NCI-H1417 (cell line): ENCODE measurements at regions not wholly inside any gene's neighbourhood (a gene's known extent, or its start where the extent isn't known, plus 50 kb on each side); places are given as distances from the start of the nearest gene placed in this dataset.

Source experiments
- DNase-seq, 3 experiments: peaks; one replicate each; lab custom pipeline; 2025; lab: John Stamatoyannopoulos, UW

DNA sequence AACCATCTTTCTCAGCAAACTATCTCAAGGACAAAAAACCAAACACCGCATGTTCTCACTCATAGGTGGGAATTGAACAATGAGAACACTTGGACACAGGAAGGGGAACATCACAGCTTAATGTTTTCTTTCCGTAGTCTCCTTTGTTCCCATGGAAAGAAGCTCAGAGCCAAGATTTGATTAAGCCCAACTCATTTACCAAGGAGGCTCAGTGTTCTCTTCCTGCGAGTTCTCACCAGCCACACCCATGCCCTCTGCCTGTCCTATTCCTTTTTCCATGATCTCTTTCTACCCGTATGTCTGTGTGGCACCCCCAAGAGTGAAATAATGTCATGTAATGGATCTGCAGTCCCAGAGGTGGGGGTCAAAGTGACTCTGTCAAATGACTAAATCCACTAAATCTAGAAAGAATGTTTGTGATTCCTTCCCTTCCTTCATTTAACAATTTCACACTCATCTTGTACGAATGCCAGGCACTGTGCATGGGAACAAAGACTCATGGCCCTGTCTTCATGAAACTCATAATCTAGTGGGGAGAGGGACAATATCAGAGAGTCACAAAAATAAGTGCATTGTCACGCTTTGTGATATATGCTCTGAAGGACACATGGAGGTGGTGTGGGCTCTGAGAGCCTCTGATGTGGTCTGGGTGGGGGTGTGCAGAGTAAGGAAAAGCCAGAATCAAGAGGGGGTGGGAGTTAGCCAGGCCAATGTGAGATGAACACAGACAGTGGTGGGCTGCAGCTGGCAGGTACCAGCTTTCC lies 292.1 kb downstream of the CDC5L start:
- no peak for DNase-seq

DNA sequence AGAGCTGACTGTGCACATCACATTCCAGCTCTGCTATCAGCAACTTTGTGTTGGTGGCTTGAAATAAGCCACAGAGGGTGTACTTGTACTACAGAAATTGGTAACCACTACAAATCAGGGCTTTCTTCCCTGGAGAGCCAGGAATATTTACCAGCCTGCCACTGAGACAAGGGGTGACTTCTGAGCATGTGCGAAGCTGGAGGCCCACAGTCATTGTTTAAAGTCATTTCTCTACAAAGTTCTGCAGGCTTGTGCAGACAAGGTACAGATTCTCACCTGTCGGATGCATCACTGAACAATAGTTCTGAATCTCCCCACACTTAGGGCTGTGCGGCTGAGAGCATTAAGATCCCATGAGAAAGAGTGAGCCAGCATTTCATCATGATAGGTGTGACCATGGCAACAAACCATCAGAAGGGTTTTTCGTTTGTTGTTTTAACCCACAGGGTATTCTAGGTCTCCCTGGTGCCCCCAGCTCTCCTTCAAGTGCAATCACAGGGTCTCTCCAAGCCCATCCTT lies 292.8 kb downstream of the CDC5L start:
- peak in 1 of 3 experiments; percentile 7 for DNase-seq

DNA sequence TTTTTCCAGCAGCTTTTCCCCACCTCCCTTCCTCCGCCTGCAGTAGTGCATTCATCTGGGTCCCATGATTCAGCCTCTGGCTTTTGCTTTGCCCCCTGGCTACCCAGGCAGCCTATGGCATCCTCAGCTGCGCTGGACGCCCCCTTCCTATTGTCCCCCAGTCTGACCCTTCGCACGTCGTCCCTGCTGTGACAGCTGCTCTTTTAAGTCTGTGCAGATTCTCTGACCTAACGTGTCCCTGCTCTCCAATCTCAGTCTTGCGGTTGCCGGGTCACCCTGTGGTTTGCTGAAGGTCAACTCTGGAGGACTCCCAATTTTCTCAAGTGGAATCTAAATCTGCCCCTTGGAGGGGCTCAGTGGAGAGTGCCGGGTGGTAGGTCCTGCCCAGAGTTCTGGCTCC lies 294.3 kb downstream of the CDC5L start:
- DNase-seq, result no peak

DNA sequence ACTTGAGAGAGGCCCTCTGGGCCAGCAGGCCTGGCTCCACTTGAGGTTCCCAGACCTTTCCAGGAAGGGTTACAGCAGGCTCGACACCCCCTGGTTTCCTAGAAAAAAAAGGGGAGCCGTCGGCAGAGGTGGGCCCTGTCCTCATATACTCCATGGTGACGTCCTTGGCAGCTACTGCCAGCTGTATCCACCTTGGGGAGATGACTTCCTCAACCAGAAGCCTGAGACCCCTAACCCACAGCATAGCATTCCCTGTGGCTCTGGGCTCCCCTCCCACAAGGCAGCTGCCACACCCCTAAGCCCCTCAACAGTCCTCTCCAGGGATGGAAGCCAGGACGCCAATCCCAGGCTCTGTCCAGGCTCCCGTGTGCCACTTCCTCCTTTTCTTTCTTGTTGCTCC lies 294.8 kb downstream of the CDC5L start:
- DNase-seq, result no peak

DNA sequence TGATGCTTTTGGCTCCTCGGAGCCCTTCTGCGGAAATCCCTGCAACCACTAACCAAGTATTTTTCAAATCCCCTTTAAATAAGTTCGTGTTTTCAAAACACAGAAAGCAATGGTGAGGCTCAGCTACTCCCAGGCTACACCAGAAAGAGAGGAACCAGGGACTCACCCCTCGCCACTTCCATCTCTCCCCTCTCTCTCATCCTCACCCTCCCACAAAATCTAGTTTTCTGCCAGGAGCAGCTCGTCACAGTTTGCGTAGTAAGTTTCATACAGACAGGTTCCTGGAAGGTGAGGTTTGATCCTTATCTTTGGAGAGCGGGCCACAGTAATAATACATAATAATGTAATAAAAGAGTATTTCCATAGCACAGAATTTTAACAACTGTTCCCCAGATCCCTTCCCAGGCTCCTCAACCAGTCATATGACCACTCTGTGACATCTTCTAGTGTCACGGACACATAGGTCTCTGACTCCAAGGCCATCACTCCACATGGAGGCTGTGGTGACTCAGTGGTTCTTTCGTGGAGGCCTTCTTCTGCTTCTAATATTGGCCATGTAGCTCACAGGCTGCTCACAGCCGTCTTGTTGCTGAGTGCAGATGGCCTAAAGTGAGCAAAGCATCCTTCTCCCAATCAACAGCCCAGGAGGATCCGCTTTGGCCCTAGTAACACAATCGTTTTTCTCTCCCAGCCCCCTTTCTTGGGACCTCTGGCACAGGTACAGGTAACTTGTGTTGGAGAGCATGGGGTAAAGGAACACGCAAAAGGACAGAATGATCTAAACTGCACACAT lies 295.7 kb downstream of the CDC5L start:
- DNase-seq, result no peak

DNA sequence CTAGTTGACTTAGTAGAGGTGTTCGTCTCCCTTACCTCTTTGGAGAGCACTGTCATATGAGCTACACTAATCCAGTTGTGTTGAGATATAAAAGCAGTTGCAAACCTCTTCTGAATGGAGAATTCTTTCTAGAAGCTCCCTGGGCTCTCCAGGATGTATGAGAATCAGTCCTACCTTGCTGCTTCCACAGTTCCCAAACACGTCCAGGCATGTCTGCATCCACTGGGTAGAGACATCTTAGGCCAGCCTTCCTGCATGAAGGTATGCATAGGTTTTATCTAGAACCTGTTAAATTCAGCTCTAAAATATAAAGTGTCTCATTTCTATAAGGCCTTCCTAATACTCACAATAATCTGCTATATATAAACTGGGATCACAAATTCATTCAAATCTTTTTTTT lies 297.7 kb downstream of the CDC5L start:
- no peak for DNase-seq

DNA sequence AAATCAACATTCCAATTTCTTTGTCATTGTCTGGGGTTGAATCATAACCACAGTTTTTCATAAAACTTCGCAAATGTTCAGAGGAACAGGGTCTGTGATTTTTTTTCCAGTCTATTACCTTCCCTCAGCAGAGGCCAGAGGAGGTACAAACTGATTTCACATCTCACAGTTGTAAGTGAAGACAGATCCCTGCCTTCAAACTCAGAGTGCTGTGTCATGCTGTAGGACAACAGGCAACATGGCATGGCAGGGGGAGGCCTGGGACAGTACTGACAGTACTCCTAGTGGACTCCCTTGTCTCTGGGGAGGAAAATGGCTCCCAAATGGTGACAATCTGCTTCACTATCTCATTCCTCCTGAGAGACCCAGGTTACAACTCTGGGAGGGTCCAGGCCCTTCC lies 308.6 kb downstream of the CDC5L start:
- no peak for DNase-seq

DNA sequence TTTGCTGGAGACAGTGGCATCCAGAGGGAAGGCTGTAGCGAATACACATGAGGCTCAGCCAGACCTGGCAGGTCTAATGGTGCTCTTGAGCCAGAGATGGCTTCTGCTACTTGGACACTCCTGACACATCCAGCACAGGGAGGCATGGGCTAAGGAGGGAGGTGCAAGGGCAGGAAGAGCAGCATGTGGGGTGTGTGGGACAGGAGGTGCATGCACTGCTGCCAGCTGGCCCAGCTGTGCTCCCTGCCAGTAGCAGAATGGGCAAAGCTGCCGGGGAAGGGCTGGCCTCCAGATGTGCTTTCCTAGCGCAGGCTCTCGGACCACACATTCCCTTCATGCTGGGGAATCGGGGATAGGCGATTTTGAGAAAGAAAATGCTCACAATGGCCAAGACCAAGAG lies 309.2 kb downstream of the CDC5L start:
- no peak for DNase-seq

DNA sequence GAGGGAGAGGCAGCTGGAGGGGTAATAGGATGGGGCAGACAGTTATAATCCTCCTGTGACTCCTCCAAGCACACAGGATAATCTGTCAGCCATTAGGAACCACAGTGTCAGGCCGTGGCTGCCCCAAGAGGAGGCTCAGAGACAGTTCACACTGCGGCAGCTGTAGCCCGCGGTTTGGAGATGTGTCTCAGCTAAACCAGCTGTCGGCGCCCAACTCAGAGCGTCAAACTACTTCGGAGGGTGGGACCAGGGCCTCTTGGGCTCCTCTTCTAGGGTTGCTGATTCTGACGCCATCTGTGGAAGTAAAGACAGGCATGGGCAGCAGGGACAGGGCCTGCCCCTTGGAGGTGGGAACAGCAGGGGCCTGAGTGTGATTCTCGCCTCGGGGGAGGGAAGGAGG lies 309.8 kb downstream of the CDC5L start:
- DNase-seq, result no peak

DNA sequence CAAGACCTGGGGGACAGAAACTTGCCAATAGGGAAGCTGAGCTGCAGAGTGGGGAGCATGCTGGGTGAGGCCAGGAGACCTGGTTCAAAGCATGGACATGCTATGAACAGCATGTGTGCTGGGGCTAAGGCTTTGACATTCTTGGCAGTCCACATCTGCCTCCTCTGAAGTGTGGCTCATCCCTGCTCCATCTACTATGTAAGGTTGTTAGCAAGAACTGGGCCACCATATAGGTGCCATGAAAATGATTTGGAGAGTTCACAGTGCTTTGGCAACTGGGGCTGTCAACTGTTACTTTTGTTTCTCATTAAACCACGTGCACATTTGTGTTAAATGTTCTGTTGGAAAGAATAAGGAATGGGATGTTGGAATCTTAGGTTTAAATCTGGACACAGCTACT lies 311.1 kb downstream of the CDC5L start:
- no peak for DNase-seq

DNA sequence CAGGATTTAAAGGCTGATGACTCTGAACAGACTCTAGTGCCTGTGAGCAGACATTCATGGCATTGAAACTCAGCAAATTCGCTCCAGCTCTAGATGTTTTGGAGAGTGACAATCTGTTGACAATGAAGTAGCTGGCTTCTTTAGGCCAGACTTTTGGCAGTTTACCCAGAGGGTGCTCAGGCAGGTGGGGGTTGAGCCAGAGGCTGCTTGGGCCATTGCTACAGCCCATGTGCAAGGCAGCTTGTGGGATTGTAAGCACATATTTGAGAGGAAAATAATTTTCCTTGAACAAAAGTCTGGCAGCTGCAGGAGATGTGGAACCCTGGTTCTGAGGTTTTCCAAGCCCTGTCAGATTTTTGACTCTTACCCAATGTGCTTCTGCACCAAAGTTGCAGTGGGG lies 311.6 kb downstream of the CDC5L start:
- no peak for DNase-seq

DNA sequence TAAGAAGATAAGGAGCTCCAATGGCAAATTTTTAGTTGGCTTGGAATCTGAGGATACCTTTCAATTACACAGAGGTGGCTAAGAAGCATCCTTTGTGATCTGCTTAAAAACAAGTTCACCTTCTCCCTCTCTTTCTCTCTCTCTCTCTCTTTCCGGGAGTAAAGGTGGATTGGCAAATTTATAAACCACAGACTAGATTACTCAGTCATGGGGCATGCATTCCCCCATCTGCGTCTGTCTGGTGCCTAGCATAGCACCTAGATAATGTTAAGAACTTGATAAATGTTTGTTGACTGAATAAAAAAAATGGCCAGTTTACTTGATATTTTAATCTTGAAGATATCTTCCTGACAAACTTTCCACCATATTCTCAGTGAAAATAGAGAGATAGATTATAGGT lies 312.3 kb downstream of the CDC5L start:
- no peak for DNase-seq

DNA sequence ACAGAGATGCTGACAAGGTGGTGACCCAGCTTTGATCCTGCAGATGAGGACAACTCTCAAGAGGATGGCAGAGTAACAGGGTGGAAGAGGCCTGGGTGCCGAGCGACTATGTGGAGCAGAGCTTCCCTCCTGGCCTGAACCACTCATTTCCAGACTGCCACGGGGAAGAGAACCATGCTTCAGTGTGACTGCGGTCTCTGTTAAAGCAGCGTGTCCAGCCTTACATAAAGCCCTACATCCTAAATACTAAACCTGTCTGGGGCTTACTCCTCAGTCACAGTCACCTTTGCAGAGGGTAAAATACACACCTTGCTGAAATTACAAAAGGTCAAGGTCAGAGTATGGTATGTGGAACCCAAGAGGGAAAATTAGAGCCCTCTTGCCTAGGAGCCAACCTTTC lies 312.9 kb downstream of the CDC5L start:
- DNase-seq, result no peak

DNA sequence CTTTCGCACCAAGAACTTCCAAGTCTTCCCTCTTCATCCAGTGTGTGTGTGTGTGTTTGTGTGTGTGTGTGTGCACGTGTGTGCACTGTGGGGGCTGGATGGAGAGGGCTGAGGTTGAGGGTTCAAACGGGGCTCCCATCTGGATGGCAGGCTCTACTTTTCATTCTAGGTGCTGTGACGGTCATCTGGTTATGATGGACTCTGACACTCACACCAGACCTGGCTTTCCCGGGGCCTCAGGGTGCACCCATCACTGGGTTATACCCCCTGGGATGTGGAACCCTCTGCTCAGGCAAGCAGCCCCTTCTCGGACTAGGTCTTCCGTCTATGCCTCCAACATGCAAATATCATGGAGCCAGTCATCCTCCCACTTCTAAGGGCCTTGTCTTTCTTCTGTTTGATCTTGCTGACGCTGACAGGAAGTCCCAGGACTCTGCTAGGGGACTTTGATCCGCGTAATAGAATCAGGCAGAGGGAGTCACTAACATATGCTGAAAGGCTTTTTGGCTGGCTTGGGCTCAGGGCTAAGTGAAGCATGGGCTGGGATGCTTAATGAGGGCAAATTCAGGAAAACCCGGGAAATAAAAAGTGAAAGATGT lies 313.6 kb downstream of the CDC5L start:
- DNase-seq, result no peak

DNA sequence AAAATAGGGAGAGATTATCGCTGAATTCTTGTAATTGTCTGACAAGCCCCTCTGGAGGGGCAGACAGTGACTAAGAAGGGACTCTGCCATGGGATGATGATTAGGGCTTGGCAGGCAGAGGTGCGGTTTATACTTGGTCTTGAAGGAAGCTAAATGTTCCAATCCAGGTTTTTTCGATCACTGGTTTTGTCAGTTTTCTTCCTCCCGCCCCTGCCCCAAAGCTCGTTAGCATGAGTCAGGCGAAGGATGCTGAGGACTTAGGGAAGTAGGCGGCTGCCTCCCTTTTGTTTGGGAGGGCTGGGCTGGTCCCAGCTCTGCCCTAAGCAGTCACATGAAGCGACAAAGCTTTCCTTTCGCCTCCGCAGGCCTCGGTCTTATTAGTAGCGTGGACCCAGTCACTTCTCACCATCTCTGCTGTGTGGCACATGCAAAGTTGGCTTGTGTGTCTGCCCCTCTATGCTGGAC lies 314.2 kb downstream of the CDC5L start:
- no peak for DNase-seq

DNA sequence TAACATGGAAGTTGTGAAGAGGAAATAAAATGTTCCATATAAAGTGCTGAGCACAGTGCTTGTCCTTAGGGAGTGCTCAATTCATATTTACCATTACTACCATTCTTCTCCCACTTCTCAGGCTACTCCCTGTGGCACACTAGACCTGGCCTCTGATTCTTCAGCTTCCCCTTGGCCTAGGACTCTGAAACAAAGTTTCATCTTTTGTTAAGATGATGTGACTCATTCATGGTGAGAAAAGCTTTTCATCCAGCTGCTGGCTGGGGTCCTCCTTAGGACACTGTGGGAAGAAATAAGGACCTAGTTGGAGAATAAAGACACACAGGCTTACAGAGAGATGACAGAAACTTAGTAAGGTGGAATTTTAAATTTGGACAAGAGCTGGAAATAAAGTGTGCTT lies 314.8 kb downstream of the CDC5L start:
- DNase-seq, result no peak

DNA sequence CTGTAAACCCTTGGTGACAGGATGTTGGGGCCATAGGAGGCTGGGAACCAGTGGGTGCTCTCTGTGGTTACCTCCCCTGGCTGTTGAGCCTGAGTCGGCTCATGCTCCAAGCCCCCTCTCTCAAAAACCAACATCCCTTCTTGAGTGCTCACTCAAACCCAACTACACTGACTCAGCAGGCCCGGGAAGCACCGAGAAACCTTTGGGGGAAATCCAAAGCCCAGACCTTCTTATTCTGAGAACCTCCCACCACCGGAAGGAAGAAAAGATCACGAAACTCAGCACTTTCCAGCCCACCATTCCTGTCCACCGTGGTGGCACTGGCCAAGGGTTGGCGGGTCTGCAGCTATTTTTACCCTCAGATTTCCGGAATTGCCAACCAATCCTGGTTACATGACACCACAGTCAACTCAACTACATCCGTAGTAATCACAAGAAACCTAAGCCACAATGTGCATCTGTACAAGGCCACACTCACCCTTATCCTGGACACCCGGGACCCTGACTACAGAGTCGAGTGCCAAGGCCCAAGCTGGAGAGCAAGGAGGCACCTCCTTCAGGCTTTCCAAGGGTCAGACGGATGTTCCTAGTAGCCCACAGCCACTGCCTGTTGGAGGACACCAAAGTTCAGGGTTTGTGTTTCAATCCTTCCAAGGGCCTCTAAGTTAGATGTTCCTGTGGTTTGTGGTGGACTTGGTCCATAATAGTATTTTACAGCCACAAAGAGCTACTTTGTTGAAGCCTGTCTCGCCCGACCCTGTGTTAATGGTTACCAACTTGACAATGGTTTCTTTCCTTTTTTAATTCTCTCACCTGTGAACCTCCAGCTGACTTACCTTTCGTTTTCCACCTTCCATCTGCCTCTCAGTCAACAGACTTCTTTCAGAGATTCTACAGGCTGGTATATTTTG lies 317.0 kb downstream of the CDC5L start:
- DNase-seq, result no peak

DNA sequence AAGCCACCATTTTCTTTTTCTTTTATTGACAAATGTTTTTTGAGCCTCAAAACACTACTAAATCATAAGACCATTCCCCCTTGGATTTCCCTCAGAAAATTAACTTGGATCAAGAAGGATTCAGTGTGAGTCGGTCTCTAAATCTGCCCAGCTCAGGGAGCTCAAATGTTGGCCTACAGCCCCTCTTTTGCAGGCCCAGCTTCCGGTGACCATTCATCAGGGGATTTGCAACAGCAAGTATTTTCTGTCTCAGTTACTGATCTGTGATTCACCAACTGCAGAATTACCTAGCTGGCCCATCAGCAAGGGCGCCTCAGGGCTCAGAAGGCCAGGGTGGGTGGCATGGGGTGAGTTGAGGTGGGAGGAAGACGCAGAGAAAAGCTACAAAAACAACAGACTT lies 318.1 kb downstream of the CDC5L start:
- no peak for DNase-seq

DNA sequence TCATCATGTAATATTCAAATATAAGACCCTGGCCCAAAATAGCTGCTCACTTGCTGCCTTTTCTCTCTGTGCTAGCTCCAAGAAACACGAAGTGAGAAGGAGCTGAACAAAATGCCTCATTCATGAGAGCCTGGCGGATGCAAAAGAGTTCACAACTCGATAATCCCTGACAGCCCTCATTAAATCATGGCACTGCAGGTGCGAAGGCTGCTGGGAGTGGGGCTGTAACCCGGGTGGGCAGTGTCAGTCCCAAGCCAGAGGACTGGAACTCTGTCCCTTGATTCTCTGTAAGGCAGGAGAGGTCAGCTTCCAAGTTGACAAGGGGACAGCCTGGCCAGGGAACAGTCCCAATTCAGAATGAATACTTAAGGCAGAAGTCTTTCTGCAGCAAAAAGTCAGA lies 318.5 kb downstream of the CDC5L start:
- no peak for DNase-seq

DNA sequence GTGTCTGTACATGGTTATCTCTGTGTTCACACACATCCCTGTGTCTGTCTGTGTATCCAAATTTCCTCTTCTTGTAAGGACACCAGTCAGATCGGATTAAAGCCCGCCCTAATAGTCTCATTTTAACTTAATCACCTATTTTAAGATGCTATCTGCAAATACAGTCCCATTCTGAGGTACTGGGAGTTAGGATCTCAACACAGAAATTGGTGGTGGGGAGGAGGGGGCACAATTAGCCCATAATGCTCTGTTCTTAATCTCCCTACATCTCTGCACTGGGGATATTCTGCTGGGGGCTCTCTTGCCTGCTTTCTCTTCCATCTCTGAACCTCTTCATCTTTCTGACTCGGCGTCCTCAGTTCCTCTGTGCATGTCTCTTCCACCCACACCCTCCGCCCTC lies 320.7 kb downstream of the CDC5L start:
- no peak for DNase-seq

DNA sequence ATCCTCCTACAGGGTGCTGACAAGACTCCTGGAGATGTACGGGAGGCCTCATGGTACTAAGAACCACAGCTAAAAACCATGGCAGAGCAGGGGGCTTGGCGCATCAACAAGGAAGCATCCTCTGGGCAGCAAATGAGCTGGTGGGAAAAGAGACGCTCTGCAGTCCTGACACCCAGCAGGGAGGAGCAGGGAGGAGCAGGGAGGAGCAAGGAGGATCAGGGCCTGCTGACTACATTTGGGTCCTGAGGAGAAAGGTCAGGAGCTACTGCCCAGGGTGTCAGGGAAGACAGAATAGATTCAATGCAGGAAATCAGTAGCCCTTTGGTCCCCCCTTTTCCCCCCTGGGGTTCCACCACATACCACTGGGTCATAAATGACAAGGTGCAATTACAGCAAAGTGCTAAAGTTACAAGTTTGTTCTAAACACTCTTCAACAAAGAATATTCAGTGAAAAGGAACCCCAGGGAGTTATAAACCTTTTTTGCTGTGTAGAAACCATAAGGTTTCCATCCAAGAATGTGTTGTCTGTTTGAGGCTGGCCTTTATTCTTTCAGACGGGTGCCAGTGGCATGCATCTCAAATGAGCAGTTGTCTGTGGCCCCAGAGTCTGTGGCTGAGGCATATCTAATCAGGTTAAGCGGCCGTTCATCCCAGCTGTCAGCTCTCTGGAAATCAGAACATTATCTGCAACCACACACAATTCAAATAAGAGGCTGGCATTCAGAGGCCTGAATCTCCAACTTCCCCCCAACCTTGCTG lies 325.0 kb downstream of the CDC5L start:
- DNase-seq, result no peak
